Liver (tissue), 7 donors: ENCODE measurements at regions not wholly inside any gene's neighbourhood (a gene's known extent, or its start where the extent isn't known, plus 50 kb on each side); places are given as distances from the start of the nearest gene placed in this dataset. TPM values are rescaled to one million over a fixed set of nuclear protein-coding genes. Genes with fewer than 3 reads are reported as not detected.
"Not testable (repeated sequence)": the region's sequence is repeated elsewhere in the genome, so short reads cannot be mapped to it uniquely, and the experiment has no call there.

Experiments
- DNase-seq: peaks from one replicate; pipeline ENCODE4 v3.0.0-alpha.2; 2017; ENCODE audit warnings: low spot score
- H3K27ac ChIP-seq, 2 donors: one replicate each; pipeline ENCODE4 v1.7.0; 2013; ENCODE audit warnings: inconsistent platforms in 2 of 2, low read length in 2 of 2, control low read depth in 1 of 2, low read depth in 1 of 2, mild to moderate bottlenecking in 1 of 2
- H3K27me3 ChIP-seq, 4 donors: one replicate each; pipeline versions ENCODE4 v1.6.1 to v1.7.0; 2013; ENCODE audit warnings: low read length in 3 of 4, inconsistent platforms in 1 of 4, mild to moderate bottlenecking in 1 of 4, moderate library complexity in 1 of 4; ENCODE audit not compliant: control insufficient read depth in 4 of 4, insufficient read depth in 4 of 4
- H3K36me3 ChIP-seq, 4 donors: one replicate each; pipeline versions ENCODE4 v1.6.1 to v1.7.0; 2013; ENCODE audit warnings: low read length in 3 of 4, mild to moderate bottlenecking in 3 of 4, low read depth in 1 of 4, moderate library complexity in 1 of 4; ENCODE audit not compliant: control insufficient read depth in 4 of 4, insufficient read depth in 3 of 4
- H3K4me1 ChIP-seq, 4 donors: one replicate each; pipeline versions ENCODE4 v1.6.1 to v1.7.0; 2013; ENCODE audit warnings: low read length in 3 of 4, mild to moderate bottlenecking in 3 of 4, moderate library complexity in 1 of 4; ENCODE audit not compliant: control insufficient read depth in 4 of 4, insufficient read depth in 4 of 4
- H3K4me3 ChIP-seq, 3 donors: one replicate each; pipeline versions ENCODE4 v1.6.1 to v1.7.0; 2013; ENCODE audit warnings: low read length in 3 of 3, control low read depth in 1 of 3, low read depth in 1 of 3, mild to moderate bottlenecking in 1 of 3
- H3K9ac ChIP-seq, 2 donors: one replicate each; pipeline ENCODE4 v1.7.0; 2013; ENCODE audit warnings: low read length in 2 of 2, mild to moderate bottlenecking in 2 of 2, moderate library complexity in 2 of 2, control low read depth in 1 of 2, low read depth in 1 of 2
- H3K9me3 ChIP-seq, 4 donors: one replicate each; pipeline versions ENCODE4 v1.6.1 to v1.7.0; 2013; ENCODE audit warnings: low read length in 3 of 4; ENCODE audit not compliant: control insufficient read depth in 4 of 4
- WGBS: extraction: QIAGEN DNeasy Blood & Tissue Kit; methylation state at CpG from one replicate; pipeline ENCODE4 v1.1.7; 2013; 5-methylcytosine and 5-hydroxymethylcytosine counted together
- small RNA-seq: library from RNA; depleted of rRNA; stranded (forward); fragments of <200 nt; gene quantifications from one replicate; pipeline ENCODE3, GENCODE V24; 2014
- donor health status: healthy.
- donor health status: healthy.
- donor health status: healthy.

DNA sequence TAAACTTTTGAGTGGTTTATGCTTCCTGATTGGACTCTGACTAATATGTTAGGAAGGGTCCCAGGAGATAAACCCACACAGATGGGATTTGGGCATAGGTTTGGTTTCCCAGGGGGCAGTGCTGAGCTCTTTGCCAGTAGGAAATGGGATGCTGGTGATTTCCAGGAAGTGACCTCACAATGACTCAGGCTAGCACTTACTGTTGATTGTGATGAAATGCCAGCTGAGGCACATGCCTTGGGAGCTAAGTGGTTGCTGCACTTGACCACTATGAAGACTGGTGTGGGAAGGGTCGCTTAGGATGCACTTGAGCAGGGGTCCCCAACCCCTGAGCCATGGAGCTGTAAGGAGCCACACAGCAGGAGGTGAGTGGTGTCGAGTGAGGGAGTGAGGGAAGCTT, 55.5 kb upstream of the METTL14 start:
- not testable (repeated sequence) for H3K9me3 ChIP-seq, H3K9ac ChIP-seq
- 89% methylated on average over 2 of the region's 2 CpGs for WGBS

GRCh38 chr4:118630897-118631296, 54.3 kb upstream of the METTL14 start:
- not testable (repeated sequence) for H3K4me1 ChIP-seq, H3K27me3 ChIP-seq, H3K9me3 ChIP-seq, DNase-seq, H3K27ac ChIP-seq, H3K9ac ChIP-seq, H3K4me3 ChIP-seq
- H3K36me3 ChIP-seq = peaks cover 0 to 12% (median 4%) of the 10 kb centered on the region in 4 donors
- 62% methylated on average over 5 of the region's 7 CpGs for WGBS

More for the DNA sequence above, 55.5 kb upstream of the METTL14 start:
- not testable (repeated sequence) for DNase-seq, H3K27ac ChIP-seq, H3K4me3 ChIP-seq, H3K4me1 ChIP-seq, H3K27me3 ChIP-seq
- H3K36me3 ChIP-seq = peaks cover 0 to 12% (median 4%) of the 10 kb centered on the region in 4 donors

DNA sequence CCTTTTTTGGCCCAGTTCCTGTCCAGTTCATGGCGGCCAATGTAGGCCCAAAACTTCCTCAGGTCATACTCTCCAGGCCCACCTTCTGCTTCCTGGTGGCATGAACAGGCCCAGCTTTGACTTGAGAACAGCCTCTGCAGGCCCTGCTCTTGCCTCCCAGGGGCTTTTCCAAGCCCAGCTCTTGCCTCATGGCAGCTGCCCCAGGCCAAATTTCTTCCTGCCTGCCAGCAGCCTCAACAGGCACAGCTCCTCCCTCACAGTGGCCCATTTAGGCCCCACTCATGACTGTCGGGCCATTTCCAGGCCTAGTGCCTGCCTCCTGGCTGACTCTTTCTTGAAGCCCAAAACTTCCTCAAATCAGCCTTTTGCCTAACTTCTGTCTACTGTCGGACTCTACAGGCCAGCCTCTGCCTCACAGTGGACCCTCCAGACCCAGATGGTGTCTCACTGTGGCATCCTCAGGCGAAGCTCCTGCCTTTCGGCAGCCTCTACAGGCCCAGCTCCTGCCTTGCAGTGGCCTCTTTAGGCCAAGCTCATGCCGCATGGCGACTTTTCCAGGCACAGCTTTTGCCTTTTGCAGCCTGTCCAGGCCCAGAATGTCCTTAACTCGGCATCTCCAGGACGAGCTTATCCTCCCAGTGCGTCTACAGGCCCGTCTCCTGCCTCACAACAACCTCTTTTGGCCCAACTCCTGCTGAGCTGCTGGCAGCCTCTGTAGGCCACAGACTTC, 53.7 kb upstream of the METTL14 start:
- H3K4me1 ChIP-seq, H3K9me3 ChIP-seq, DNase-seq, H3K4me3 ChIP-seq, H3K27me3 ChIP-seq, H3K9ac ChIP-seq: not testable (repeated sequence)
- 95% methylated on average over 11 of the region's 11 CpGs for WGBS
- Histone ChIP-seq H3K36me3 (peaks cover 0 to 12% (median 4%) of the 10 kb centered on the region in 4 donors), H3K27ac (peak overlapping the region in 1 of 2 donors; percentile 20)

- not testable (repeated sequence) for H3K4me1 ChIP-seq, H3K4me3 ChIP-seq, DNase-seq, H3K9me3 ChIP-seq, H3K27me3 ChIP-seq, H3K9ac ChIP-seq, H3K27ac ChIP-seq
- 95% methylated on average over 21 of the region's 22 CpGs for WGBS
- H3K36me3 ChIP-seq = peaks cover 0 to 12% (median 4%) of the 10 kb centered on the region in 4 donors
Measured at GRCh38 chr4:118633476-118633875, 51.7 kb upstream of the METTL14 start.

GRCh38 chr4:118634126-118634875, 50.9 kb upstream of the METTL14 start:
- peaks cover 0 to 12% (median 4%) of the 10 kb centered on the region in 4 donors for H3K36me3 ChIP-seq

More at GRCh38 chr4:118634126-118634875, 50.9 kb upstream of the METTL14 start:
- not testable (repeated sequence) for H3K4me3 ChIP-seq, DNase-seq, H3K9ac ChIP-seq, H3K9me3 ChIP-seq, H3K4me1 ChIP-seq, H3K27ac ChIP-seq, H3K27me3 ChIP-seq
- 97% methylated on average over 33 of the region's 33 CpGs for WGBS

Small RNA genes in the stretch of these regions (small RNA-seq; reads per million reads assigned to genes)
- not detected for gene AC092670.1
- gene RNU6-1054P = not detected
